ENCODE measurements at regions not wholly inside any gene's neighbourhood (a gene's known extent, or its start where the extent isn't known, plus 50 kb on each side); places are given as distances from the start of the nearest gene placed in this dataset.
"Not testable (repeated sequence)": the region's sequence is repeated elsewhere in the genome, so short reads cannot be mapped to it uniquely, and the experiment has no call there.

DNA sequence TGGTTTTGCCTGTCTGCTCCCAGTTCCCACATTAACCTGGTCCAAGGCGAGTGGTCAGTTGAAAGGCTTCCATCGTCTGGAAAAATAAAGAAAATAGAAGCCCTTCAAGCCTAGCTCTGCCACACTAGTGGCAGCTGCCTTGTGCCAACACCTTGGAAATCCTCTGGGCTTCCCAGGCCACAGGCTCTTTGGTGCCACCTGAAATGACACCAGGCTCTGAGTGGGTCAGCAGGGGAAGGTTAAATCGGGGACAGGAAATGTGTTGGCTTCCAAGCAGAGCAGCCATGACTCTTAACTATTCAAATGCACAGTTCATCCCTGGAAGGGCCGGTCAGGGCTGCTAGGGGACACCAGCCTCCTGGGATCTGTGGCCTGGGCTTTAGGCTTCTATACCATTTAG, 558.7 kb downstream of the MATN1 start:
- DNase-seq: no peak

DNA sequence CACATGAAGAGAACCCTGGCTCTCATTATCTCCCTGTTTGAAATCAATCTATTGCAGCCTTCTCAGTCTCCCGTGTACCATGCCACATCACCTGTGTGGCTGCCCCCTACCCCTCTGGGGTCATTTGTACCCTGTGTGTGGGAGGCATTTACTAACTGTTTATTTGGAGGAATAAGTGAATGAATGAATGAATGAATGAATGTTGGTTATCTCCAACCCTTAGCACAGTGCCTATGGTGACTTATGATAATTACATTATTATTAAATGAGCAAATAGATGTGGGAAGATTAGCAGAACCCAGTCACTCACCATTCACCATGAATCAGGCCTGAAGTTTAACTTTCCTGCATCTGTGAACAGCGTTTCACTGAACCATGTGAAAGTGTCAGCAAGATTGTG, 560.8 kb downstream of the MATN1 start:
- no peak for DNase-seq

DNA sequence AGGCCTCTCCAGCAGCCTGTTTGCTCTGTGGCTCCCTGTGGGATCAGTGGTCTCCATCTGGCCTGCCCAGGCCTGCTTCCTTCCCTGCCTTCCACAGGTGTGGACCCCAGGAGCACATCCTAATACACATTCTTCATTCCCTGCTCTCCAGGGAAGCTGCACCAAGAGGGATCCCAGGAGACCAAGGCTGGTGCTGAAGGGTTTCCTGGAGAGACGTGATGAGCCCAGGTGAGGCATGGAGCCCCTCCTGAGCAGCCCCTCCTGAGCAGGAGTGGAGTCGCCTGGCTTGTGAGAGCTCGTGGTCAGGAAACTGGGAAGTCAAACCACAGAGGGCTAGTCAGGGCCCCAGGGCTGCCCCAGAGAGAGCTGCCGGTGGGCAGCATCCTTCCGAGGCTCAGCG, 561.4 kb downstream of the MATN1 start:
- DNase-seq: no peak

DNA sequence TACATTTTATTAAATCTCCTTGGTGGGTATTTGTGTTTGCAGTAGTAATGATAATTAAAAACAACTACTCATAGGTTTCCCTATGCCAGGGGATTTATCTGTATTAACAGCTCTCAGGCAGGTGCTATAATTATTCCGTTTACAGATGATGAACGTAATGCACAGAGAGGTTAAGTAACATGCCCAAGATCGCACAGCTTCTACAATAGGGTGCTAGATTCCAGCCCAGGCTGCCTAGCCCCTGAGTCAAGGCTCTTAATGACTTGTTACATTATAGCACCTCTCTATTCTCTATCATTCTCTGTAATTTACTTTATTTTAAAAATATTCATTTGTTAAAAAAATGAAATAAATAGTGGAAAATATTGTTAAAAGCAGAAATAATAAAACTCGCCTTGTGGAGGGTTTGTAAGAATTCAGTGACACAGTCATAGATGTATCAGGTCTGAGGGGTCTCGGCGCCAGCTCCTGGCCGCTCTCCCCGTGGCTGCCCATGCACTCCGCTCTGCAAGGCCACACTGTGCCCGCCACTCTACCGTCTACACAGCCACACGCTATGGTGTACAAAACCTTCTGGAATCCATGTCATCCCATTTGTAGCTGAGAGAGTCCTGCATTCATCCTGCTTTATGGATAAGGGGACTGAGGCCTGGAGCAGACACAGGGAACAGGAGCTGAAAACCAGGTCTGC, 562.2 kb downstream of the MATN1 start:
- no peak for DNase-seq

DNA sequence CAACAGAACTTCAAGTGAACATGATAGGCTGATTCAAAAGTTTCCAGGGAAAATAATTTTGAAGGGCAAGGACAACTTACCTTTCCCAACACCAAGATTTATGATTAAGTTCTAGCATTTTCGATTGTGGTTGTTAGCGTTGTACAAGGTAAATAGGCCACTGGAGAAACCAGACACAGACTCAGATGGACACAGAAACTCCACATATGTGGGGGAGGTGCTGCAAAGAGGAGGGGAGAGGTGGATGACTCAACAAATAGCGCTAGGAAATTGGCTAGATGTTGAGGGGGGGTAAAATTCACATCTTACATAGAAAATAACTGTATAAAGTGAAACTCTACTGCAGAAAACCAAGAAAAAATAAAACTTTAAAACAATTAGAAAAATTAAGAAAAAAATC, 564.4 kb downstream of the MATN1 start:
- no peak for DNase-seq

DNA sequence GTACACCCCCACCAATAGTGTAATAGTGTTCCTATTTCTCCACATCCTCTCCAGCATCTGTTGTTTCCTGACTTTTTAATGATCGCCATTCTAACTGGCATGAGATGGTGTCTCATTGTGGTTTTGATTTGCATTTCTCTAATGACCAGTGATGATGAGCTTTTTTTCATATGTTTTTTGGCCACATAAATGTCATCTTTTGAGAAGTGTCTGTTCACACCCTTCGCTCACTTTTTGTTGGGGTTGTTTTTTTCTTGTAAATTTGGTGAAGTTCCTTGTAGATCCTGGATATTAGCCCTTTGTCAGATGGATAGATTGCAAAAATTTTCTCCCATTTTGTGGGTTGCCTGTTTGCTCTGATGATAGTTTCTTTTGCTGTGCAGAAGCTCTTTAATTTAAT, 567.7 kb downstream of the MATN1 start:
- DNase-seq: not testable (repeated sequence)

DNA sequence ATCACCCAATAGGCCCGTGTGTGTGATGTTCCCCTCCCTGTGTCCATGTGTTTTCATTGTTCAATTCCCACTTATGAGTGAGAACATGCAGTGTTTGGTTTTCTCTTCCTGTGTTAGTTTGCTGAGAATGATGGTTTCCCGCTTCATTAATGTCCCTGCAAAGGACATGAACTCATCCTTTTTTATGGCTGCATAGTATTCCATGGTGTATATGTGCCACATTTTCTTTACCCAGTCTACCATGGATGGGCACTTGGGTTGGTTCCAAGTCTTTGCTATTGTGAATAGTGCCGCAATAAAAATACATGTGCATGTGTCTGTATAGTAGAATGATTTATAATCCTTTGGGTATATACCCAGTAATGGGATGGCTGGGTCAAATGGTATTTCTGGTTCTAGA, 568.1 kb downstream of the MATN1 start:
- DNase-seq: not testable (repeated sequence)

DNA sequence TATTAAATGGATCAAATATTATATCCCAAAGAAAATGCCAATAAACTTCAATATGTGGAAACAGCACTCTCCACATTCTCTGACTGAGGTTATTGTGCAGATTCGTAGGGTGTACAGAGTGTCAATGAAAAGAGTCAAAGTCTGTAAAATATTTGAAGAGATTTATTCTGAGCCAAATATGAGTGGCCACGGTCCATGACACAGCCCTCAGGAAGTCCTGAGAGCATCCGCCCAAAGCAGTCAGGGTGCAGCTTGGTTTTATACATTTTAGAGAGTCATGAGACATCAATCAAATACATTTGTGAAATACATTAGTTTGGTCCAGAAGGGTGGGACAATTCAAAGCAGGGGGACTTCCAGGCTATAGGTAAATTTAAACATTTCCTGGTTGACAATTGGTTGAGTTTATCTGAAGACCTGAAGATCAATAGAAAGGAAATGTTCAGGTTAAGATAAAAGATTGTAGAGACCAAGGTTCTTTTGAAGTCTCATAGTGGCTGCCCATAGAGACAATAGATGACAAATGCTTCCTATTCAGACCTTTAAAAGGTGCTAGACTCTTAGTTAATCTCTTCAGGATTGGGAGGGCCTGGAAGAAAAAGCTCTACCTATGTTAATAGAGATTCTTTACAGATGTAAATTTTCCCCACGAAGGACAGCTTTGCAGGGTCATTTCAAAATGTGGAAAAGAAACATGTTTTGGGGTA, 569.5 kb downstream of the MATN1 start:
- no peak for DNase-seq

DNA sequence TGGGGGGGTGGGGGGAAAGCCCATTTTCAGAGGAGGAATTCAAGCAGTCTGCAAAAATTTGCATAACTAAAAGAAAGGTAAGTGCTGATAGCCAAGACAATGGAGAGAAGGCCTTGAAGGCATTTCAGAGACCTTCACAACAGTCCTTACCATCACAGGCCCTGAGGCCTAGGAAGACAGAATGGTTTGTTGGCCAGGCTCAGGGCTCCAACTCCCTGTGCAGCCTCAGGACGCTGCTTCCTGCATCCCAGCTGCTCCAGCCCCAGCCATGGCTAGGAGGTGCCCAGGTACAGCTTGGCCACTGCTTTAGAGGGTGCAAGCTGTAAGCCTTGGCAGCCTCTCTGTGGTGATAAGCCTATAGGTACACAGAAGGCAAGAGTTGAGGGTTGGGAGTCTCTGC, 571.6 kb downstream of the MATN1 start:
- DNase-seq: no peak

DNA sequence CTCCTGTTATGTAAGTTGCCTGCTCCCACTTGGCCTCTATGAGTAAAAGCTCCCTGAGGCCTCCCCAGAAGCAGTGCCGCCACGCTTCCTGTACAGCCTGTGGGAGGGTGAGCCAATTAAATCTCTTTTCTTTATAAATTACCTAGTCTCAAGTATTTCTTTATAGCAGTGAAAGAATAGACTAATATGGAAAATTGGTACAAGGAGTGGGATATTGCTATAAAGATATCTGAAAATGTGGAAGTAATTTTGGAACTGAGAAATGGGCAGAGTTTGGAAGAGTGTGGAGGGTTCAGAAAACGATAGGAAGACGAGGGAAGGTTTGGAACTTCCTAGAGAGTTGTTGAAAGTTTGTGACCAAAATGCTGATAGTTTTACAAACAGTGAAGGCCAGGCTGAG, 572.3 kb downstream of the MATN1 start:
- no peak for DNase-seq

DNA sequence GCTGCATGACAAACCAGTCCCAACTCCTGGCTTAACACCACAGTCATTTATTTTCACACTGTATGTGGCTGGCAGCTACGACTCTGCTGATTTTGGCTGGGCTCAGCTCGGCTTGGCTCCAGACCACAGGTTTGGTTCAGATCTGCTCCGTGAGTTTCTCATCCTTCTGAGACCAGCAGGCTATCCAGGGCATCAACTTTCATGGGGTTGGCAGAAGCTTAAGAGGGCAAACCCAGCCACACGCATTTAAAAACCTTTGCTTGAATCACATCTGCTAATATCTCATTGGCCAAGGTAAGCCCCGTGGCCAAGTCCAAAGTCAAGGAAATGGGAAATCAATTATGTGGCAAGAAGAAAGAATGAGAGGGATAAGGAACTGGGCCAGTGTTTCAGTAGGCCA, 574.2 kb downstream of the MATN1 start:
- DNase-seq: no peak

DNA sequence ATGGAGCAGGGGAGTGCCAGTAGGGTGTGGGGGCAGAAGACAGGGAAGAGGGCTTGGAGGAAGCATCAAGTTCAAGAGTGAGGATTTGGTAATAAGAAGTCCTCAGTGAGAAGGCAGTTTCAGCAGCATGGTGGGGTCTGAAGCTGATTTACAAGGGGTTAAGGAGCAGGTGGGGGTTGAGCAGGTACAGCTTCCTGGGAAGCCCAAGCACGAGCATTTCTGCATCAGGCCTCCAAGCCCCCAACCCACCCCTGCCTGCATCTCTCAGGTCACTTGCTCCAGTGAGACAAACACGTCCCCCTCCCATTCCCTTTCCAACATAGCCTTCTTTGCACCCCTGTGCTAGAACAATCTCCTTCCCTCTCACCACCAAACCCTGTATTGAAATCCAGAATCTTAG, 574.7 kb downstream of the MATN1 start:
- no peak for DNase-seq

DNA sequence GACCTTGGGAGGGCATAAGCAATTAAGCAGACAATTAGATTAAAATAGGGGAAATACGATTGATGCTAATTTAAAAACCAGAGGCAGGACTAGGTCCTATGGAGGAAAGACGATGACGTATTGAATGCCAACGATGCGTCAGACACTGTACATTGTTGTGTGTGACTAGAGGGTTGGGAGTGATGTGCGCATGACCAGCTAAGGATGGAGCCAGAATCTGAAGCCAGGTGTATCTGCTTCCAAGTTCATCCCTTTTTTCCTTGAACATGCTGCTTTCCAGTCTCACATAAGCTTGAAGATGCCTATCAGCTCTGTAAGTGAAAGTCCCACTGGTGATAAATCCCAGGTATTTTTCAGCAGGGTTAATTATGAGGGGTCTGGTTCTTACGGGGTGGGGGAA, 576.2 kb downstream of the MATN1 start:
- no peak for DNase-seq

DNA sequence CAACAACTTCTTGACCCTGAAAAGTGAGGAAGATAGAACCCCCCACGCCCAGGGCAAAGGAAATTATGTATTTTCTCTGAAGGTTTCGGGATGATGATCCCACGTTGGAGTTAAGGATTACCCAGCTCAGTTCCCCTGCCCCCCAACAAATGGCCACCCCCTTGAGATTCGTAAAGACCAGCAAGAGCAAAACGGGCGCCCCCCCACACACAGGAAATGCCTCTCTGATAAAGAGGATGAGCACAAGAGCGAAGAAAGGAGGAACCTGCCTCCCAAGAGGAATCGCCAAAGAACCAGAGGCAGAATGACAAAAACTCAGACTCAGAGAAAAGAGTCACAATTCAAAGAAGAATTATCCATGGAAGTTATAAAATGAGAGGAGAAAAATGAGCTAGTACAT, 576.9 kb downstream of the MATN1 start:
- DNase-seq: no peak

DNA sequence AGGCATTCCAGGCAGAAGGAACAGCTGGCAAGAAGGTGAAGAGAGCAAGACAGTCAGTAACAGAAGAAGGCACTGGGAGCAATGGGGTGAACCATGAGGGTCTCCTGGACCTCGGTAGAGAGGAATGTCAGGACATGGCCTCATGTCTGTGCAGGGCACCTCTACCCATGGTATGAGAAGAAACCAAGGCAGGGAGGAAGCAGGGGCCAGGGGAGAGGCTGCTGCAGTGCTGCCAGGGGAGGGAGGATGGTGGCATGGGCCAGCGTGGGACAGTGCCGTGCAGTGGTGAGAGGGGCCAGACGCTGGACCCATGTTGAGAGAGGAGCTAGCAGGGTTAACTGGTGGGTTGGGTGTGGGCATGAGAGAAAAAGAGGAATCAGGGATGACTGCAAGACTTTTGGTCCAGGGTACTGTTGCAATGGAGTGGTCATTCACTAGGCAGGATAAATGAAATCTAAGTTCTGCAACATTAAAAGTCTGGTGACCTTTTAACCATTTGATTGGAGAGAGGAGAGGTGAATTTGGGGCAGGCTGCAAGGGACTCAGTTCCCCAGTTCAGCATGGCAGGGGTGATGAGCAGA, 577.6 kb downstream of the MATN1 start:
- DNase-seq: no peak

DNA sequence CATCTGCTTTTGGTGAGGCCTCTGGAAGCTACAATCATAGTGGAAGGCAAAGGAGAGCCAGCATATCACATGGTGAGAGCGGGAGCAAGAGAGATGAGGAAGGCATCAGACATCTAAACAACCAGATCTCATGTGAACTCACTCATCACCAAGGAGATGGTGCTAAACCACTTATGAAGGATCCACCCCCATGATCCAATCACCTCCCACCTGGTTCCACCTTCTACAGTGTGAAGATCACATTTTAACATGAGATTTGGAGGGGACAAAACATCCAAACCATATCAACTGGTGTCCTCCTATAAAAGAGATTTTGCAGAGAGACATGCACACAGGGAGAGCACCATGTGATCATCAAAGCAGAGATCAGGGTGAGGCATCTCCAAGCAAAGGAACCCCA, 578.6 kb downstream of the MATN1 start:
- DNase-seq: no peak

DNA sequence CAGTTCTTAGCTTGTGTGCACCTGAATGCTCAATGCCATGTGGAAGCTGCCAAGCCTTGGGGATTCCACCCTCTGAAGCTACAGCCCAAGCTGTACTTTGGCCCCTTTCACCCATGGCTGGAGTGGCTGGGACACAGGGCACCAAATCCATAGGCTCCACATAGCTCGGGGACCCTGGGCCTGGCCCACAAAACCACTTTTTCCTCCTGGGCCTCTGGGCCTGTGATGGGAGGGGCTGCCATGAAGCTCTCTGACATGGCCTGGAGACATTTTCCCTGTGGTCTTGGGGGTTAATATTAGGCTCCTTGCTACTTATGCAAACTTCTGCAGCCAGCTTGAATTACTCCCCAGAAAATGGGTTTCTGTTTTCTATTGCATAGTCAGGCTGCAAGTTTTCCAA, 579.9 kb downstream of the MATN1 start:
- no peak for DNase-seq

DNA sequence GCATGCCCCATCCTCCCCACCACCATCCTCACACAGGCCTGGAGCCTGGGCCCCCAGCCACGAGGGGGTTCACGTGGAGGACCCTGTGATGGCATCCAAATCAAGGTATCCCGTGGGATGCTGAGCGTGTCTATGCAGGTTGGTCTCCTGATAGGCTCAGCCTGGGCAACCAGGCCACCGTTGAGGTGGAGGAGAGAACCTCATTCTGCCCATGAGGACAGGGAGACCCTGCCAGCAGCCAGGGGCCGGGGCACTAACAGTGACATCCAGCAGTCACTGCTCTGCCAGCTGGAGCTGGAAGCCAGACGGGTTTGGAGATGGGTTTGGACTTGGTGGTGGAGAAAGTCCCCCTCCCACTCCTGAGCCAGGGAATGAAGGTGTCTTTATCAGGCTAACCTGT, 582.8 kb downstream of the MATN1 start:
- DNase-seq: no peak

DNA sequence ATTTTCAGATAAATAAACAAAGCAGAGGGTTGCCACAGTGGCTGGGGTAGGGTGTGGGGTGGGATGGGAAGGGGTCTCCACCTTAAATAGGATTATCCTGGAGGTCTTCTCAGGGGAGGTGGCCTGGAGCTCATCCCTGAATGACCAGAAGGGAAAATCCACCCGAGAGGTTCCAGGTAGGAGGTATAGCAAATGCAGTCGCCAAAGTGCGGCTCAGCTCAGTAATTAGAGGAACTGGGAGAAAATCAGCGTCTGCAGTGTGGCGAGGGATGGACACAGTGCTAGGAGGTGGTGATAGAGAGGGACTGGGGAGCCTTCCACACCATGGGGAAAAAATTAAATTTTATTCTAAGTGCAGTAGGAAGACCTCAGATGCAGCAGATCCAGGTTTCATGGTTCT, 584.5 kb downstream of the MATN1 start:
- DNase-seq: no peak

DNA sequence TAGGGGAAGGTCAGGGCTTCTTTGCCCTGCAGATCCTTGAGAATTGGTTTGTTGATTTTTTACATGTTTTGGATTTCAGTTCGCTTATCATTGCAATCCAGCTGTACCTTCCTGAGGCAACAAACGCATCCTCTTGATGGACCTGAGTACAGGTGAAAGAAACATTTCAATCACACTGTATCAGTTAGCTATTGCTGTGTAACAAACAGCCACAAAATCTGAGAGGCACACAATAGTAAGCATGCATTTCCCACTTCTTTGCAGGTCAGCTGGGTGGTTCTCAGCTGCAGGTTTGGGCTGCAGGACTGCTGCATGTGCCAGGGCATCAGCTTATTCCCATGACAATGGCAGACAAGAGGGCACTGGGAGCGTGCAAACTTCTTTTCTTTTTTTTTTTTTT, 586.4 kb downstream of the MATN1 start:
- DNase-seq: no peak

DNA sequence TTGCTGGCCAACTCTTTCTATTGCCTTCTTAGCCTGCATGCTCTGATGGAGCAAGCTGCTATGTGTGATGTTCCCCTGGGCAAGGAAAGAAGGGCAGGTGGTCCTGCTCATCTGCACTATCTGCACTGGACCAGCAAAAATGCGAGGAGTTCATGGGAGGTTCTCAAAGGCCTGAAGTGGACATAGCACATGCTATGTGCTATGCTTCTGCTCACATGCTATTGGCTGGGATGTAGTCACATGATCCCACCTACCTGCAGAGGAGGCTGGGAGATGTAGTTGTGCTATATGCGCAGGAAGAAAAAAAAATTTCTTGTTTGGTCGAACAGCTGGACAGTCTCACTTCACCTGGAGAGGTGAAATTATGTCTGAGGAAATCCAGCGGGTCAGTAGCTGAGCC, 587.7 kb downstream of the MATN1 start:
- no peak for DNase-seq

DNA sequence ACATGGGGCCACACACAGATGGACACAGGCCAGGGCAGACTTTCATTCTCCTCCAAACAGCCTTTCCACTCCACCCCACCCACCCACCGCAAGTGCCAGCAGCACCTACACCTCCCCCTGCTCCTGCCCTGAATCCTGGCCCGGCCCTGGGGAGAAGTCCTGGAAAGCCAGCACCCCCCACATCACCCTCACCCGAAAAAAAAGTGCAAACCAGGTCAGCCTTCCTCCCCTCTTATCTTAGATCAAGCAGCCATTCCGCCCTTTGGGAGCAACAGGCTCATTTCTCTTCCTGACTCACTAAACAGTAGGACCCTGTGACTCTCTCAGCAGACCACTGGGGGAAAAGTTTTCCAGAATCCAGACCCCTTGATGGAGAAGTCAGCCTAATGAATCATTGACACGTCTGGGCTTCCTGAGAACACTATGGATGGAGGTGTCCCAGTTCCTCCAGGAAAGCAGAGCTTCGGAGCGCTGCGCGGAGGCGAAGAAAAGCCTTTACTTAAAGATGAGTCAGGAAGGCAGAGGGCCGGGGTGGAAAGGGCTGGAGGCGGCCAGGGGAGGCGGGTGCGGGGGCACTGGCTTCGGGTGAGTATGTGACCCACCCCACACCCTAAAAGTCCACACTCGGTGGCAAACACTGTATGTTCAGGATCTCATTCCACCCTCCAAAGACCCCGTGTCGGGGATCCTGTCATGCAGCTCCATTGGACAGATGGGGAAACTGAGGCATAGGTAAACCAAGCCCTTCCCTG, 588.7 kb downstream of the MATN1 start:
- no peak for DNase-seq

DNA sequence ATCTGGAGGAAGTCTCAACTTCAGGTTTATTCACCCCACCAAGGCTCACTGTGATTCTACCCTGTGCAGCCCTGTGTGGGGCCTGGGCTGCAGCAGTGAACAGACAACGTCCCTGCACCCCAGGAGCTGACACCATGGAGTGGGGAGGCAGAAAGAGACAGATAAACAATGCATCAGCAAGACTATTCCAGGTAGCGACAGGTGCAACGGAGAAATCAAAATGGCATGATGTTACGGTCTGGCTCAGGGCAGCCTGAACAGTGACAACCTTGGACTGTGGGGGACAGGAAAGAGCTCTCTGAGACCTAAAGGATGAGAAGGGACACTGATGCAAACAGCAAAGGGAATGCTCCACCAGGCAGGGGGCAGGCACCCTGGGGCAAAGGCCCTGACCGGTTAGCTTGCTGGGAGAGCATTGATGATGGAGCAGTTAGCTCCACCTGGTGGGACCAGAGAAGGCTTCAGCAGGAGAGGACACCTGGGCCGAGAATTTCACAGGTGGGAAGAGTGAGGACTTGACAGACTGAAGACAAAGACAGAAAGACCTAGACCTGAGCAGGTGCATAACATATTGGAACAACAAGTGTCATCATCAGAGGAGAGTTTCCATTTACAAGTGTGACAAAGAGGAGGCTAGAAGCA, 589.9 kb downstream of the MATN1 start:
- DNase-seq: no peak
